ENCODE measurements at regions not wholly inside any gene's neighbourhood (a gene's known extent, or its start where the extent isn't known, plus 50 kb on each side); places are given as distances from the start of the nearest gene placed in this dataset.
"Not testable (repeated sequence)": the region's sequence is repeated elsewhere in the genome, so short reads cannot be mapped to it uniquely, and the experiment has no call there.

- DNase-seq (ENCODE audit: low spot score); intact Hi-C loops (cut with DNase I): not testable (repeated sequence)
These were observed 290.2 kb downstream of the GOLGA6L6 start for GRCh38 chr15:20251214-20252005.

GRCh38 chr15:20250206-20250605 is 291.4 kb downstream of the GOLGA6L6 start:
- intact Hi-C loops (cut with DNase I); DNase-seq (ENCODE audit: low spot score): not testable (repeated sequence)

- intact Hi-C loops (cut with DNase I) = not testable (repeated sequence)
These were observed 292.0 kb downstream of the GOLGA6L6 start for GRCh38 chr15:20249677-20249970.

DNA sequence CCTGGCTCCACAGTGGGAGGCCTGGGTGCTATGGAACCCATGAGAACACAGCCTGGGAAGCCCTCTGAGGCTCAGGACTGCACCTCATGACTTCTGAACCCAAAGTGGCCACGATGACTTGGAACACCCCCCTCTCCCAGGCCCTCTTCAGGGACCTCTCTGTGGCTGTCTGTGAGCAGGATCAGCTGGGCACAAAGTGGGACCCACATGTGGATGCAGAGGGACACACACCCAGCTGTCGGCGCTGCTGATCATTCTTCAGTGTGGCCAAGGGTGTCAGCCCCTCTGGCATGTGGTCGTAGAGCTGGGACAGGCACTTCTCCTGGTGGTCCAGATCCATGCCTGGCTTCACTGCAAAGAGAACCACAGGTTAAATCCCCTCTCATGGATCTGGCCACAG is 293.2 kb downstream of the GOLGA6L6 start:
- intact Hi-C loops (cut with DNase I) = not testable (repeated sequence)

More at GRCh38 chr15:20249677-20249970, 292.0 kb downstream of the GOLGA6L6 start:
- DNase-seq (ENCODE audit: low spot score) = not testable (repeated sequence)

DNA sequence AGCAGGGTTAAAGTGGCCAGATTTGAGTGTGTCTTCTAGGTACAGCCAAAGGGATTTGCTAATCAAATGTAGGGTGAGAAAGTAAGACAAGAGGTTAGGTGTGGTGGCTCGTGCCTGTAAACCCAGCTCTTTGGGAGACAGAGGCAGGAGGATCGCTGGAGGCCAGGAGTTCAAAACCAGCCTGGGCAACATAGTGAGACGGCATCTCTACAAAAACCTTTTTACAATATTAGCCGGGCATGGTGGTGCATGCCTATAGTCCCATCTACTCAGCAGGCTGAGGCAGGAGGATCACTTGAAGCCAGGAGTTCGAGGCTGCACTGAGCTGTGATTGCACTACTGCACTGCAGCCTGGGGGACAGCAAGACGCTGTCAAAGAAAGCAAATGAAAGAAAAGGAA is 294.5 kb downstream of the GOLGA6L6 start:
- DNase-seq (ENCODE audit: low spot score) = peak; percentile 68
- intact Hi-C loops (cut with DNase I) = not testable (repeated sequence)

More for the DNA sequence above, 293.2 kb downstream of the GOLGA6L6 start:
- peak; percentile 77 for DNase-seq (ENCODE audit: low spot score)

DNA sequence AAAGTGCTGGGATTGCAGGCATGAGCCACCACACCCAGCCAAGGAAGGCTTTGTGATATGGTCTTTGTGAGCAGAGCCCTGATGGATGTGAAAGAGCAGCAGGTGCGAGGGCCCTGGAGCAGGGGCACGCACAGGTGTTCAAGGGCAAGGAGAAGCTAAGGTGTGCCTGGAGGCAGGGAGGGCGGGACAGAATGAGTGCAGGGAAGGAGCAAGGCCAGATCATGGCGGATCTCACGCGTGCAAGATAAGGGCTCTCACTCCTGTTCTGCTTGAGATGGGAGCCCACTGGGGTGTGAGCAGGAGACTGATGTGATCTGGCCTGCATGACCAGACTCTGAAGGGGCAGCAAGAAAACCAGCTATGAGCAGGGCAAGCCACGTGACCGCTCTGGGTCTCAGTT is 295.0 kb downstream of the GOLGA6L6 start:
- DNase-seq (ENCODE audit: low spot score); intact Hi-C loops (cut with DNase I): not testable (repeated sequence)

DNA sequence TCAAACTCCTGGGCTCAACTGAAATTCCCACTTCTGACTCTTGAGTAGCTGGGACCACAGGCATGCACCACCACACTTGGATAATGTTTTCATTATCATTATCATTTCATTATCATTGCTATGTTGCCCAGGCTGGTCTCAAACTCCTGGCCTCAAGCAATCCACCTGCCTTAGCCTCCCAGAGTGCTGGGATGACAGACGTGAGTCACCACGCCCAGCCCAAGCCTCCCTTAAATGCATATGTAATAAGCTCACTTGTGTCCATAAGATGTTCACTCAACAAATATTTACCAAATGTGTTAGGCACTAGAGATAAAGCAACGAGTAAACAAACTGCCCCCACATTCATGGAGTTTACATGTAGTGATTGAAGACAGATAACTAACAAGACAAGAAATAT is 295.7 kb downstream of the GOLGA6L6 start:
- DNase-seq (ENCODE audit: low spot score); intact Hi-C loops (cut with DNase I): not testable (repeated sequence)

DNA sequence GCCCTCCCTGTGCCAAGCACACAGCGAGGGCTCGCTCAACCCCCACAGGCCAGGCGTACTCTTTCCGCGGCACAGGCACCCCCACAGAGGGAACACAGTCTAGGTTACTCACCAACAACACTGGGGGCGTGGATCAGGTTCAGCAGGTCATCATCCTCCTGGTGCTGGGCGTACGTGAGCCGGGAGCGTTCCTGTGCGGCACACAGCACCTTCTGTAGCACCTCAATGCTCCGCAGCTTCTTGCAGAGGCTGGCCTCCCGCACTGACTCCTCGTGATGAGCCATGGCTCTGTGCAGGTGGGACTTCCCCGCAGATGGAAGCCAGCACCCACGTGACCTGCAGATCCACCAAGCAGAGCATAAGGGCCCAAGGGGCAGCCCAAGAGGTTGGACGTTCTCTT is 296.8 kb downstream of the GOLGA6L6 start:
- DNase-seq (ENCODE audit: low spot score); intact Hi-C loops (cut with DNase I): not testable (repeated sequence)

DNA sequence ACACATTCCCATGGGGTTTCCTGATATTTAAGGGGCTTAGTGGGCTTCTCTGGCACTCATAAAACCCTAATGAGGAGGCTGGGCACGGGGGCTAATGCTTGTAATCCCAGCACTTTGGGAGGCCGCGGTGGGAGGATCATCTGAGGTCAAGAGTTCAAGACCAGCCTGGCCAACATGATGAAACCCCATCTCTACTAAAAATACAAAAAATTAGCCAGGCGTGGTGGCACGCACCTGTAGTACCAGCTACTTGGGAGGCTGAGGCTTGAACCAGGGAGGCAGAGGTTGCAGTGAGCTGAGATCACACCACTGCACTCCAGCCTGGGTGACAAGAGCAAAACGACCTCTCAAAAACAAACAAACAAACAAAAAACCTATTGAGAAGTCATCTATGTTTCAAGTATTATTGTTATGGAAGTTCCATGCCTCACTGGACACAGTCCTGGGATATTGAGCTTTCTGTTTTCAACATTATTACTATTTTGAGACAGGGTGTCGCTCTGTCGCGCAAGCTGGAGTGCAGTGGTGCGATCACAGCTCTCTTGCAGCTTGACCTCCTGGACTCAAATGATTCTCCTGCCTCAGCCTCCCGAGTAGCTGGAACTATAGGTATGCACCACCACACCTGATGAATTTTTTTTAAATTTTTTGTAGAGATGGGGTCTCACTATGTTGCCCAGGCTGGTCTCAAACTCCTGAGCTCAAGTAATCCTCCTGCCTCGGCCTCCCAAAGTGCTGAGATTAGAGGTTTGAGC is 297.9 kb downstream of the GOLGA6L6 start:
- DNase-seq (ENCODE audit: low spot score); intact Hi-C loops (cut with DNase I): not testable (repeated sequence)

DNA sequence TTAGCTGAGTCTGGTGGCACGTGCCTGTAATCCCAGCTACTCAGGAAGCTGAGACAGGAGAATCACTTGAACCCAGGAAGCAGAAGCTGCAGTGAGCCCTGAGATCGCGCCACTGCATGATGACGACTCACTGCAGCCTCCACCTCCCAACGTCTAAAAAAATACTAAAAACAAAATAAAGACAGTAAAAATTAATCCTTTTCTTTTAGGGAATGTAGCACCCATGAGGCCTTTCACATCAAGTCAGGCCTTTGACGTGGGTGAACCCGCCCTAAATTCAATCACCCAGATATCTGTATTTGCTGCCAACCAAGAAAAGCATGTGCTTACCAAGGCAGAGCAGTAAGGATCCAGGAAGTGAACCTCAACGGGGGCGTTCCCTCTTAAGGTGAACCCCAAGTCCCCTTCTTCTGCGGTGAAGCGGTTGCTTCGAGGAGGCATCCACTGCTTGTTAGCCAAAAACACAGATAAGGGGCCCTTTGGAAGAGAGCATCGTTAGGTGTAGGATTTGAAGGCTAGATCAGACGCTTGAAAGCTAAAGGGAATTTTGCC is 301.2 kb downstream of the GOLGA6L6 start:
- peak; percentile 82 for DNase-seq (ENCODE audit: low spot score)
- intact Hi-C loops (cut with DNase I) = not testable (repeated sequence)

- DNase-seq (ENCODE audit: low spot score) = peak; percentile 43
- intact Hi-C loops (cut with DNase I) = not testable (repeated sequence)
These were observed 302.4 kb downstream of the GOLGA6L6 start for GRCh38 chr15:20239186-20239585.

- intact Hi-C loops (cut with DNase I) = not testable (repeated sequence)
These were observed 304.2 kb downstream of the GOLGA6L6 start for GRCh38 chr15:20237256-20238020.

DNA sequence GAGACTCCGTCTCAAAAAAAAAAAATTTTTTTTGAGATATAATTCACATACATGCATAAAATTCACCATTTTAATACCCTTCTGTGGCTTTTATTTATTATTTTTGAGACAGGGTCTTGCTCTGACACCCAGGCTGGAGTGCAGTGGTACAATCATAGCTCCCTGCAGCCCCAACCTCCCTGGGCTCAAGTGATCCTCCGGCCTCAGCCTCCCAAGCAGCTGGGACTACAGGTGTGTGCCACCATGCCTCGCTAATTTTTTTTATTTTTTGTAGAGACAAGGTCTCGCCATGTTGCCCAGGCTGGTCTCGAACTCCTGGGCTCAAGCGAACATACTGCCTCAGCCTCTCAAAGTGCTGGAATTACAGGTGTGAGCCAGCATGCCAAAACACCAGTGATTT is 305.9 kb downstream of the GOLGA6L6 start:
- intact Hi-C loops (cut with DNase I) = not testable (repeated sequence)

More at GRCh38 chr15:20237256-20238020, 304.2 kb downstream of the GOLGA6L6 start:
- not testable (repeated sequence) for DNase-seq (ENCODE audit: low spot score)

GRCh38 chr15:20234006-20234540 is 307.5 kb downstream of the GOLGA6L6 start:
- DNase-seq (ENCODE audit: low spot score) = not testable (repeated sequence)

More for the DNA sequence above, 305.9 kb downstream of the GOLGA6L6 start:
- not testable (repeated sequence) for DNase-seq (ENCODE audit: low spot score)

DNA sequence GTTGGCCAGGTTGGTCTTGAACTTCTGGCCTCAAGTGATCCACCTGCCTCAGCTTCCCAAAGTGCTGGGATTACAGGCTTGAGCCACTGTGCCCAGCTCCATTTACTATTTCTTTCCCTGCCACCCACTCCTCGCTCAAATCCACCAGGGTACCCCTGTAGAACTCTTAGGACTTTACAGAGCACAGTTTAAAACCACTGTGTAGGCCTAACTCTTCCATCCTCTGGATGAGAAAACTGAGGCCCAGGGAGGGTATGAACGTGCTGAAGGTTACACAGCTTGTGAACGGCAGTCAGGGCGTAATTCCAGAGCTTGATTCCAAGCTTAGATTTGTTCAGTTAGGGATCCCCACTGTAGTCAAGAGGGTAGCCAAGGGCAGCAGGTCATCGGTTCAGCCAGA is 309.1 kb downstream of the GOLGA6L6 start:
- not testable (repeated sequence) for DNase-seq (ENCODE audit: low spot score)

More at GRCh38 chr15:20234006-20234540, 307.5 kb downstream of the GOLGA6L6 start:
- intact Hi-C loops (cut with DNase I) = not testable (repeated sequence)

GRCh38 chr15:20230656-20231055 is 310.9 kb downstream of the GOLGA6L6 start:
- DNase-seq (ENCODE audit: low spot score); intact Hi-C loops (cut with DNase I): not testable (repeated sequence)

More for the DNA sequence above, 309.1 kb downstream of the GOLGA6L6 start:
- intact Hi-C loops (cut with DNase I) = not testable (repeated sequence)

- not testable (repeated sequence) for DNase-seq (ENCODE audit: low spot score)
These were observed 312.8 kb downstream of the GOLGA6L6 start for GRCh38 chr15:20228791-20229190.

GRCh38 chr15:20227119-20227853 is 314.3 kb downstream of the GOLGA6L6 start:
- DNase-seq (ENCODE audit: low spot score); intact Hi-C loops (cut with DNase I): not testable (repeated sequence)

More at GRCh38 chr15:20228791-20229190, 312.8 kb downstream of the GOLGA6L6 start:
- intact Hi-C loops (cut with DNase I) = not testable (repeated sequence)

Measured in posterior vena cava (tissue), 2 donors.